ENCODE measurements at regions not wholly inside any gene's neighbourhood (a gene's known extent, or its start where the extent isn't known, plus 50 kb on each side); places are given as distances from the start of the nearest gene placed in this dataset.

DNA sequence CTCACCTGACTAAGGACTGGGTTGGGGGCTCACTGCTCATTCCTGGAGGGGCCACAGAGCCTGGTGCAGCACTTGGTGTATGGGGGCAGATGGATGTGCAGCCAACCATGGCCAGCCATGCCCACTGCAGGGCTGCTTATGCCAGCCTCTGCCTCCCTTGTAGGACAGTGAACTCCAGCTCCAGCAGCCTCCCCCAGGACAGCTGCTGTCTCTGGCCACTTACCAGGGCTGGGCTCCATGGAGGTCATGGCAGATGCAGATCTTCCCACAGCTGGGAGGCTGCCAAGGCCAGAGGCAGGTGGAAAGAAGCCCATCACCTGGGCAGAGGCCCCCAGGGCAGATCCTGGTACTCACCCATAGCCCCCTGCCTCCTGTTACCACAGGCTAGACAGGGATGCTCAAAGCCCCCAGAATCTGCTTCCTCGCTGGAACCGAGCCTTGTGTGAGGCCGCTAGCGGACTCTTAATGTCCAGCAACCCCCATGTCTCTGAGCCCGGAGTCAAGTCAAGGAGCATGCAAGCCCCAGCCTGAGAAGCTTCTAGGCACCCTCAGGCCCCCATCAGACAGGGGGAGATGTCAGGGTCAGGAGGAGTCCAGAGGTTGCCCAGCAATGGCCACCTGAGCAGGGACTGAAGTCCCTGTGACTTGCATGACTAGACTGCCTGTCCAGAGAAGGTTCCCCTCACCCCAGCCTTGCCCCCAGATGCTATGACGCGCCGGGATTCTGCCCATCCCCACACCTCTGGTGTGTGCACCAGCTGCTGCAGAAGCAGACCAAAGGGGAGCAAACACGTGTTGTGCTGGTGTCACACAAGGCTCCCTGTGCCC lies 123.6 kb downstream of the TWIST2 start:
- TF ChIP-seq TEAD4 (IDR thresholded peaks at IDR 0.05) (no peak), CREB1 (IDR thresholded peaks at IDR 0.05; ENCODE audit: low read depth) (no peak), CEBPB (IDR thresholded peaks at IDR 0.05) (no peak), ZBTB7A (IDR thresholded peaks at IDR 0.05; ENCODE audit: low read depth) (no peak), TAF1 (IDR thresholded peaks at IDR 0.05; ENCODE audit: low read depth) (no peak), NFIC (IDR thresholded peaks at IDR 0.05) (no peak), EP300 (IDR thresholded peaks at IDR 0.05; ENCODE audit: borderline replicate concordance) (no peak), RAD21 (IDR thresholded peaks at IDR 0.05; ENCODE audit: low read depth) (no peak), YY1 (IDR thresholded peaks at IDR 0.05; ENCODE audit: low read depth) (no peak), EGR1 (IDR thresholded peaks at IDR 0.05) (no peak), FOXM1 (IDR thresholded peaks at IDR 0.05; ENCODE audit: borderline replicate concordance, low read depth) (no peak), TCF12 (IDR thresholded peaks at IDR 0.05; ENCODE audit: low read depth) (no peak)
- TF ChIP-seq, protein P1, sequence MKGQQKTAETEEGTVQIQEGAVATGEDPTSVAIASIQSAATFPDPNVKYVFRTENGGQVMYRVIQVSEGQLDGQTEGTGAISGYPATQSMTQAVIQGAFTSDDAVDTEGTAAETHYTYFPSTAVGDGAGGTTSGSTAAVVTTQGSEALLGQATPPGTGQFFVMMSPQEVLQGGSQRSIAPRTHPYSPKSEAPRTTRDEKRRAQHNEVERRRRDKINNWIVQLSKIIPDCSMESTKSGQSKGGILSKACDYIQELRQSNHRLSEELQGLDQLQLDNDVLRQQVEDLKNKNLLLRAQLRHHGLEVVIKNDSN (IDR thresholded peaks at IDR 0.05) = no peak
- TF ChIP-seq, protein P2, sequence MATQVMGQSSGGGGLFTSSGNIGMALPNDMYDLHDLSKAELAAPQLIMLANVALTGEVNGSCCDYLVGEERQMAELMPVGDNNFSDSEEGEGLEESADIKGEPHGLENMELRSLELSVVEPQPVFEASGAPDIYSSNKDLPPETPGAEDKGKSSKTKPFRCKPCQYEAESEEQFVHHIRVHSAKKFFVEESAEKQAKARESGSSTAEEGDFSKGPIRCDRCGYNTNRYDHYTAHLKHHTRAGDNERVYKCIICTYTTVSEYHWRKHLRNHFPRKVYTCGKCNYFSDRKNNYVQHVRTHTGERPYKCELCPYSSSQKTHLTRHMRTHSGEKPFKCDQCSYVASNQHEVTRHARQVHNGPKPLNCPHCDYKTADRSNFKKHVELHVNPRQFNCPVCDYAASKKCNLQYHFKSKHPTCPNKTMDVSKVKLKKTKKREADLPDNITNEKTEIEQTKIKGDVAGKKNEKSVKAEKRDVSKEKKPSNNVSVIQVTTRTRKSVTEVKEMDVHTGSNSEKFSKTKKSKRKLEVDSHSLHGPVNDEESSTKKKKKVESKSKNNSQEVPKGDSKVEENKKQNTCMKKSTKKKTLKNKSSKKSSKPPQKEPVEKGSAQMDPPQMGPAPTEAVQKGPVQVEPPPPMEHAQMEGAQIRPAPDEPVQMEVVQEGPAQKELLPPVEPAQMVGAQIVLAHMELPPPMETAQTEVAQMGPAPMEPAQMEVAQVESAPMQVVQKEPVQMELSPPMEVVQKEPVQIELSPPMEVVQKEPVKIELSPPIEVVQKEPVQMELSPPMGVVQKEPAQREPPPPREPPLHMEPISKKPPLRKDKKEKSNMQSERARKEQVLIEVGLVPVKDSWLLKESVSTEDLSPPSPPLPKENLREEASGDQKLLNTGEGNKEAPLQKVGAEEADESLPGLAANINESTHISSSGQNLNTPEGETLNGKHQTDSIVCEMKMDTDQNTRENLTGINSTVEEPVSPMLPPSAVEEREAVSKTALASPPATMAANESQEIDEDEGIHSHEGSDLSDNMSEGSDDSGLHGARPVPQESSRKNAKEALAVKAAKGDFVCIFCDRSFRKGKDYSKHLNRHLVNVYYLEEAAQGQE (IDR thresholded peaks at IDR 0.05; ENCODE audit: low read depth) = no peak
- TF ChIP-seq, protein P3, sequence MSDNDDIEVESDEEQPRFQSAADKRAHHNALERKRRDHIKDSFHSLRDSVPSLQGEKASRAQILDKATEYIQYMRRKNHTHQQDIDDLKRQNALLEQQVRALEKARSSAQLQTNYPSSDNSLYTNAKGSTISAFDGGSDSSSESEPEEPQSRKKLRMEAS (IDR thresholded peaks at IDR 0.05) = no peak

DNA sequence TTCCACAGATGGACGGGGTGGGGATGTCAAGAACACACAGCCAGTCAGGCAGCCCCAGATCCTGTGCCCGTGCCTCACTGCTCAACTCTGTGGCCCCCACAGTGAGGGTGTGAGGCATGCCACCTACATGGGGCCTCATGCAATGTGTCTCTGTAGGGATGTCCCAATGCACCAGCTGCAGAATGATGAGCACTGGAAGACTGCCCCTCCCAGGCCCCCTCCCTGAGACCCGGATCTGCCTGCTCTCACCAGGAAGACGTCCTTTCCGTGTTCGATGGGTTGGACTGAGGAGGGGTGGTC lies 124.2 kb downstream of the TWIST2 start:
- no peak for TF ChIP-seq TAF1 (IDR thresholded peaks at IDR 0.05; ENCODE audit: low read depth)
- no peak for TF ChIP-seq RAD21 (IDR thresholded peaks at IDR 0.05; ENCODE audit: low read depth)
- no peak for TF ChIP-seq EGR1 (IDR thresholded peaks at IDR 0.05)
- no peak for TF ChIP-seq FOXM1 (IDR thresholded peaks at IDR 0.05; ENCODE audit: borderline replicate concordance, low read depth)

DNA sequence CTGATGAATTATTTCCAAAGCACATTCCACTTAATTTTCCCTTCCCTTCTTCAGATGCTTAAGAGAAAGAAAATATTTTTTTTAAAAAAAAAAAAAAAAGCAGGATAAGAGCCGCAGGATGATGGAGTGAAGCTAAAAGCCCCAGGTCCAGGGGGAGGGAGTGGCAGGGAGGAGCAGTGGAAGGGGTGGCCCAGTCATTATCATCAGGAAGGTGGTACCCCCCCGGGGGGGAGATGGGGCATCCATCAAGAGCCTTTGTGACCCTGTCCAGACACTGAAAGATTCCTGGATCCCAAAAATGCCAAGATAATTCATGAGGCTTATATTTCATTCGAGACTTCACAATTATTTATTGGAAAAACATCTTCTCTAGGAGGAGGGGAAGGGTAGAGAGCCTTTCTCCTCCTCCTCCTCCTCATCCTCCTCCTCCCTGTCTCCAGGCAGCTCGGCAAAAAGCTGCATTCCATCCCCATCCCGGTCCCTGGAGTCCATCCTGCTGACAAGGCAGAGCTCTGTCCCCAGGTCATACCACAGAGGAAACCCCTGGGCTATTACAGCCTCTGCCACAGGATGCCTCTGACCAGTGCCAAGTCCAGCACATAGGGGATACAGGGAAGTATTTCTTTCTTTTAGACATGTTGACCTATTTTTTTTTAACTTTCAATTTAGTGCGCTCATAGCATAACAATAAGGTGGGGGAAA lies 125.3 kb downstream of the TWIST2 start:
- no peak for TF ChIP-seq CEBPB (IDR thresholded peaks at IDR 0.05)
- no peak for TF ChIP-seq TAF1 (IDR thresholded peaks at IDR 0.05; ENCODE audit: low read depth)

DNA sequence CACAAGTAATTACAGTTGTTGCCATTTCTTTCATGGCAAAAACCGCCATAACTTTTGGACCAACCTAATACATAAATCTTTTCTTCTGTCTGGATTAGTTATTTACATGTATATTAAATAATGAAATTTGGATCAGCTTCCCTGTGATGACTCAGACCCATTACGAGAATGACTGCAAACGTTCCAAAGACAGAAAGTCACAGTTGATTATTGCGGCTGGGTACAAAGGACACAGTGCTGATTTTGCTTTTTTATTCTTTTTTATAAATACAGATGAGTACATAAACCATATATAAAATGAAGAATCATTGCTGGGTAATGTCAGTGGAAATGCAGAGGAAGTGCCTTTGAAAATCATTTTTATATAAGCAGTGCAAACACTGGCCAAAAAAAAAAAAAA lies 126.2 kb downstream of the TWIST2 start:
- TF ChIP-seq YY1 (IDR thresholded peaks at IDR 0.05; ENCODE audit: low read depth) (no peak), CREB1 (IDR thresholded peaks at IDR 0.05; ENCODE audit: low read depth) (no peak), TCF12 (IDR thresholded peaks at IDR 0.05; ENCODE audit: low read depth) (no peak), EP300 (IDR thresholded peaks at IDR 0.05; ENCODE audit: borderline replicate concordance) (no peak), TEAD4 (IDR thresholded peaks at IDR 0.05) (no peak), RAD21 (IDR thresholded peaks at IDR 0.05; ENCODE audit: low read depth) (no peak), EGR1 (IDR thresholded peaks at IDR 0.05) (no peak), ZBTB7A (IDR thresholded peaks at IDR 0.05; ENCODE audit: low read depth) (no peak), FOXM1 (IDR thresholded peaks at IDR 0.05; ENCODE audit: borderline replicate concordance, low read depth) (no peak), CEBPB (IDR thresholded peaks at IDR 0.05) (no peak)
- TF ChIP-seq, protein P2 (IDR thresholded peaks at IDR 0.05; ENCODE audit: low read depth) = no peak
- TF ChIP-seq, protein P3 (IDR thresholded peaks at IDR 0.05) = no peak
- TF ChIP-seq, protein P1 (IDR thresholded peaks at IDR 0.05) = no peak

DNA sequence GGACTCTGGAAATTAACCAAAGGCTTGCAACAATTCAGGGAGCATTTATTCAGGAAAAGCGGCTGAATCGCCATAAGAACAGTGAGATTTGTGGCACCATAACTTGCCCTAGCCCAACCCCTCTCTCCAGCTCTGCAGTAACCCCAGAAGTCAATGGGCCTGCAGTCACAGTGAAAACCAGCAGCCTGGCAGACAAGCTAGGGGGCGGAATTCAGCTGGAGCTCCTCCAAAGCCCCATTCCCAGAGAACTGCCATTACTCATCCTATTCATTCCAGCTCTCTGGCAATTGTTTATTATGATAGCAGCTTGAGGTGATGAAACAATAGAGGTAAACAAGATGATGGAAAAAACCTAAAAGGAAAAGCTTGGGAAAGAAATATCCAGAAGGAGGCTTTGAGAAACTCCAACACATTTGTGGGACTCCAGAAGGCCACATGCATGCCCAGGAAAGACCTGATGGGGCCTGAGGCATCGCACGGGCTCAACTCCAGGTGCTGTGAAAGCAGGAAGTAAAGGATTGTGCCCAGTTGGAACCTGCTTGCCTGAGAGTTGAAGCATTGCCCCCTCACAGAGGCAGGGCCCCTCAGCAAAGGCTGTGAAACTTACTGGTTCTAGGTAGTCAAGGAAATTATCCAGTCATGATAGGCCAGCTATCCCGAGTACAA lies 126.7 kb downstream of the TWIST2 start:
- TF ChIP-seq EGR1 (IDR thresholded peaks at IDR 0.05) (no peak), RAD21 (IDR thresholded peaks at IDR 0.05; ENCODE audit: low read depth) (no peak), NFIC (IDR thresholded peaks at IDR 0.05) (no peak), TAF1 (IDR thresholded peaks at IDR 0.05; ENCODE audit: low read depth) (no peak)

DNA sequence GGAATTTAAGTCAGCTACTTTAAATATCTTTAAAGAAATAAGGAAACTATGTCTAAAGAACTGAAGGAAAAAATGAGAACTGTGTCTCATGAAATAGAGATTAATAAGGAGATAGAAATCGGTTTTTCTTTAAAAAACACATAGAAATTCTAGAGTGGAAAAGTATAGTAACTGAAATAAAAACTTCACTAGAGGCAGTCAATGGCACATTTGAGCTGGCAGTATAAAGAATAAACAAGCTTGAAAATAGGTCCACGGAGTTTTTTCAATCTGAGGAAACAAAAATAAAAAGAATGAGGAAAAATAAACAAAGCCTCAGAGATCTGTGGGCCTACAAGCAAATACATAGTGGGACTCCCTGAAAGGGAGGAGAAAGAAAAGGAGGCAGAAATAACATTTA lies 127.5 kb downstream of the TWIST2 start:
- TF ChIP-seq CREB1 (IDR thresholded peaks at IDR 0.05; ENCODE audit: low read depth) = no peak
- no peak for TF ChIP-seq EP300 (IDR thresholded peaks at IDR 0.05; ENCODE audit: borderline replicate concordance)
- TF ChIP-seq CEBPB (IDR thresholded peaks at IDR 0.05) = no peak
- no peak for TF ChIP-seq NFIC (IDR thresholded peaks at IDR 0.05)
- no peak for TF ChIP-seq TCF12 (IDR thresholded peaks at IDR 0.05; ENCODE audit: low read depth)
- TF ChIP-seq, protein P3 (IDR thresholded peaks at IDR 0.05) = no peak
- no peak for TF ChIP-seq EGR1 (IDR thresholded peaks at IDR 0.05)
- TF ChIP-seq YY1 (IDR thresholded peaks at IDR 0.05; ENCODE audit: low read depth) = no peak
- no peak for TF ChIP-seq ZBTB7A (IDR thresholded peaks at IDR 0.05; ENCODE audit: low read depth)
- no peak for TF ChIP-seq FOXM1 (IDR thresholded peaks at IDR 0.05; ENCODE audit: borderline replicate concordance, low read depth)
- TF ChIP-seq RAD21 (IDR thresholded peaks at IDR 0.05; ENCODE audit: low read depth) = no peak
- no peak for TF ChIP-seq TAF1 (IDR thresholded peaks at IDR 0.05; ENCODE audit: low read depth)
- TF ChIP-seq, protein P1 (IDR thresholded peaks at IDR 0.05) = no peak

Measured in Ishikawa (cell line).